Endothelial cell of umbilical vein (primary cell): ENCODE measurements at regions not wholly inside any gene's neighbourhood (a gene's known extent, or its start where the extent isn't known, plus 50 kb on each side); places are given as distances from the start of the nearest gene placed in this dataset.

Experiments
- BruUV-seq: library from RNA; stranded (reverse); fragments of 400-500 nt; replicated peaks from 2 replicates; lab custom pipeline; 2021; lab: Mats Ljungman, UMichigan
- CTCF ChIA-PET: fragments of 300-600, 350-600 bp; sonication (Branson Sonifier 250); formaldehyde crosslinking; loops from one replicate; lab custom pipeline; 2021; ENCODE audit warnings: antibody characterized with exemption, inconsistent platforms; lab: Charles Lee
- POLR2A ChIA-PET: fragments of 300-600, 350-600 bp; sonication (Branson Sonifier 250); formaldehyde crosslinking; loops from one replicate; lab custom pipeline; 2021; ENCODE audit warnings: antibody characterized with exemption, inconsistent platforms; lab: Charles Lee
- DNase-seq: peaks from one replicate; pipeline ENCODE4 v3.0.0-alpha.2; 2011; ENCODE audit warnings: low read depth, low spot score
- FAIRE-seq: peaks from 2 replicates; lab custom pipeline; 2011; peaks lifted over from hg19 to GRCh38; lab: Jason Lieb, UNC
- H2AFZ ChIP-seq: 2 replicates; pipeline ENCODE4 v1.6.0; 2012; ENCODE audit warnings: low read depth, low read length, control low read depth, inconsistent platforms
- H3K27ac ChIP-seq: 2 replicates; pipeline ENCODE4 v1.5.1; 2011; ENCODE audit warnings: low read depth, mild to moderate bottlenecking, control low read depth, low read length, moderate library complexity; ENCODE audit not compliant: insufficient read depth
- H3K27me3 ChIP-seq, 2 experiments: 2 replicates each; pipeline versions ENCODE4 v1.6.0 to v1.6.1; 2011; ENCODE audit warnings: low read length in 2 of 2, mixed read lengths in 1 of 2; ENCODE audit not compliant: control insufficient read depth in 2 of 2, insufficient read depth in 2 of 2
- H3K36me3 ChIP-seq, 2 experiments: 2 replicates in 1 of 2; 3 replicates in 1 of 2; pipeline ENCODE4 v1.5.1; 2011; ENCODE audit warnings: low read length in 2 of 2, mild to moderate bottlenecking in 1 of 2, moderate library complexity in 1 of 2; ENCODE audit not compliant: control insufficient read depth in 2 of 2, insufficient read depth in 2 of 2; ENCODE audit errors: extremely low read depth in 1 of 2
- H3K4me1 ChIP-seq: 3 replicates; pipeline ENCODE4 v1.5.1; 2011; ENCODE audit warnings: mild to moderate bottlenecking, low read length; ENCODE audit not compliant: control insufficient read depth, insufficient read depth; ENCODE audit errors: extremely low read depth
- H3K4me2 ChIP-seq: 2 replicates; pipeline ENCODE4 v1.6.1; 2011; ENCODE audit warnings: low read length, control low read depth, mixed read lengths; ENCODE audit not compliant: insufficient read depth
- H3K4me3 ChIP-seq, 3 experiments: fragments of 200-600 bp in 1 of 3; sonication (generic), shearing (Covaris generic) in 1 of 3; replicated peaks in 1 of 3; 2 replicates each; pipeline ENCODE4 v1.5.1; 2011 to 2016; ENCODE audit warnings: control low read depth in 3 of 3, low read length in 3 of 3, mild to moderate bottlenecking in 2 of 3, inconsistent platforms in 1 of 3, low read depth in 1 of 3, moderate library complexity in 1 of 3; ENCODE audit not compliant: insufficient read depth in 1 of 3
- H3K79me2 ChIP-seq: 2 replicates; pipeline ENCODE4 v1.6.0; 2012; ENCODE audit warnings: low read length, inconsistent platforms; ENCODE audit not compliant: control insufficient read depth, insufficient read depth
- H3K9ac ChIP-seq: replicated peaks from 2 replicates; pipeline ENCODE3; 2011; ENCODE audit warnings: low read length, control low read depth; ENCODE audit not compliant: insufficient read depth; ENCODE audit errors: extremely low read depth
- H3K9me1 ChIP-seq: replicated peaks from 3 replicates; pipeline ENCODE4 v1.6.0; 2011; ENCODE audit warnings: mild to moderate bottlenecking, low read length; ENCODE audit not compliant: control insufficient read depth, insufficient read depth; ENCODE audit errors: extremely low read depth
- H3K9me3 ChIP-seq: replicated peaks from 2 replicates; pipeline ENCODE4 v1.5.1; 2012; ENCODE audit warnings: low read length, inconsistent platforms; ENCODE audit not compliant: control insufficient read depth, insufficient read depth
- H4K20me1 ChIP-seq: replicated peaks from 2 replicates; pipeline ENCODE3; 2011; ENCODE audit warnings: mild to moderate bottlenecking, low read length; ENCODE audit not compliant: control insufficient read depth, insufficient read depth; ENCODE audit errors: extremely low read depth
- EZH2 ChIP-seq: IDR thresholded peaks from 2 replicates; pipeline ENCODE4 v1.6.1; 2012; ENCODE audit warnings: borderline replicate concordance, low read depth, mild to moderate bottlenecking, moderate library complexity, low read length, inconsistent platforms; ENCODE audit not compliant: severe bottlenecking
- FOS ChIP-seq: IDR thresholded peaks from 2 replicates; pipeline ENCODE4 v1.6.1; 2011; ENCODE audit warnings: mild to moderate bottlenecking, low read length, moderate library complexity, borderline replicate concordance; ENCODE audit not compliant: insufficient read depth
- GATA2 ChIP-seq: IDR thresholded peaks from 2 replicates; pipeline ENCODE4 v1.7.0; 2011; ENCODE audit warnings: low read depth, mild to moderate bottlenecking, moderate library complexity, mixed read lengths, low read length; ENCODE audit not compliant: insufficient read length, insufficient read depth
- JUN ChIP-seq: IDR thresholded peaks from 2 replicates; pipeline ENCODE4 v1.6.1; 2011; ENCODE audit warnings: borderline replicate concordance, low read depth; ENCODE audit not compliant: insufficient read length, insufficient read depth
- MYC ChIP-seq: IDR thresholded peaks from one replicate; pipeline ENCODE4 v1.6.1; 2011; ENCODE audit warnings: mild to moderate bottlenecking, low read depth, low read length
- POLR2A ChIP-seq: IDR thresholded peaks from 2 replicates; pipeline ENCODE4 v1.6.1; 2012; ENCODE audit warnings: low read depth, mild to moderate bottlenecking, control low read depth, low read length
- POLR2AphosphoS5 ChIP-seq: IDR thresholded peaks from 2 replicates; pipeline ENCODE4 v1.6.1; 2012; ENCODE audit warnings: low read depth, mild to moderate bottlenecking, control low read depth, low read length, moderate library complexity; ENCODE audit not compliant: insufficient read depth
- dilution Hi-C: fragments of 300-500 bp; cut with MboI; formaldehyde crosslinking; loops from one replicate; pipeline ENCODE4 v1.15.0; 2019; ENCODE audit warnings: low sequenced_read_pairs; ENCODE audit not compliant: extremely low pct_ligation_motif_present
- intact Hi-C: fragments of 100-400 bp; cut with micrococcal nuclease; formaldehyde crosslinking; loops from one replicate; pipeline ENCODE4 v1.10.0; 2022
- TF ChIP-seq, protein P1 (sequence below): IDR thresholded peaks from 2 replicates; pipeline ENCODE4 v1.6.1; 2011; ENCODE audit not compliant: insufficient read depth, insufficient read length

DNA sequence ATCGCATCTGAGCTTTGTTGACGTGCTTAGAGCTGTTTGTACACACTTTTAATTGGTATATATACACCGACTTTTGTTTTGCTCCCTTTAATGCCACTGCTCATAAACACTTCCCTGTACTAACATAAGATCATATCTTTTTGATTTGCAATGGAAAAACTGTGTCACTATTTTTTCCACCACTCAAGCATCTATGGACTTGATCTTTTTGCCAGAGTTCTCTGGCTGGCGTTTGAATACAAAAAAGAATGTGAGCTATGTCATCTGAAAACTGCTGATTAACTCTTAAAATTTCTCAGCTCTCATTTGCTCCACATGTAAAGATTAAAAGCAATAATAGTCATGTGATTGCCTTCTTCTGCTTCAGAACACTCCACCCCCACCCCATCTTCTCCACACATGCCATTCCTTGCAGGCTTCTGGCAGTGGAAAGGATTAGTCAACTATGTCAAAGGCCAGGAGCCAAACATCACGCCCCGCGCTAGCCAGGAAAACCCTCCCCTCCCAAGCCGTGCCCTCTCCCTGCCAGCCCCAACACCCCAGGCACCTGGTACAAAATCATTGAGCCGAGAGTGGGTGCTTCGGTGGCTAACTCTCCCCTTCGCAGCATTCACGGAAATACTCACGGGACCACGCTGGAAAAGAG, 123.4 kb upstream of the MEF2A start:
- Histone ChIP-seq H2AFZ (peak overlapping the region; percentile 92), H3K79me2 (no peaks in the 10 kb centered on the region), H3K4me2 (peak overlapping the region; percentile 69), H3K9me3 (no peaks in the 10 kb centered on the region), H4K20me1 (no peaks in the 10 kb centered on the region), H3K4me1 (peaks cover 21% of the 10 kb centered on the region), H3K27ac (peak overlapping the region; percentile 47), H3K9me1 (no peaks in the 10 kb centered on the region), H3K36me3 (no peaks in the 10 kb centered on the region), H3K4me3 (no peak overlapping the region), H3K27me3 (no peaks in the 10 kb centered on the region), H3K9ac (peak overlapping the region; percentile 26)
- dilution Hi-C loops, result no loop called here
- POLR2A ChIA-PET, result no interaction called here
- BruUV-seq, result no TSS peak
- intact Hi-C loops, result loop anchor here (1.0 kb wide), 2 partner anchors 9 to 13 kb away; no protein-coding TSS in a partner anchor
- CTCF ChIA-PET, result interaction anchor here (0.9 to 2.1 kb wide), 10 partner anchors 9 to 262 kb away, joined by 3 to 11 read pairs (median 4); no protein-coding TSS in a partner anchor
- FAIRE-seq (peak; percentile 66), DNase-seq (peak; percentile 94)
- TF ChIP-seq MYC (no peak), GATA2 (no peak), JUN (peak; percentile 53), POLR2A (no peak), FOS (peak; percentile 39), POLR2AphosphoS5 (peak; percentile 42), EZH2 (no peak)
- TF ChIP-seq, protein P1, sequence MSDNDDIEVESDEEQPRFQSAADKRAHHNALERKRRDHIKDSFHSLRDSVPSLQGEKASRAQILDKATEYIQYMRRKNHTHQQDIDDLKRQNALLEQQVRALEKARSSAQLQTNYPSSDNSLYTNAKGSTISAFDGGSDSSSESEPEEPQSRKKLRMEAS, result peak; percentile 11
